HL-60/S4 (cell line): ENCODE measurements at regions not wholly inside any gene's neighbourhood (a gene's known extent, or its start where the extent isn't known, plus 50 kb on each side); places are given as distances from the start of the nearest gene placed in this dataset.

Experiments
- in situ Hi-C: fragments of 300-500 bp; cut with MboI; formaldehyde crosslinking; loops from 2 replicates; pipeline ENCODE4 v1.14.3; 2022; ENCODE audit warnings: low sequenced_read_pairs

GRCh38 chr7:13262929-13263530 lies 575.6 kb downstream of the ARL4A start:
- in situ Hi-C loops: loop anchor here (10.0 to 25.0 kb wide), 2 partner anchors 578 to 751 kb away; partner anchors contain the start of gene ARL4A

DNA sequence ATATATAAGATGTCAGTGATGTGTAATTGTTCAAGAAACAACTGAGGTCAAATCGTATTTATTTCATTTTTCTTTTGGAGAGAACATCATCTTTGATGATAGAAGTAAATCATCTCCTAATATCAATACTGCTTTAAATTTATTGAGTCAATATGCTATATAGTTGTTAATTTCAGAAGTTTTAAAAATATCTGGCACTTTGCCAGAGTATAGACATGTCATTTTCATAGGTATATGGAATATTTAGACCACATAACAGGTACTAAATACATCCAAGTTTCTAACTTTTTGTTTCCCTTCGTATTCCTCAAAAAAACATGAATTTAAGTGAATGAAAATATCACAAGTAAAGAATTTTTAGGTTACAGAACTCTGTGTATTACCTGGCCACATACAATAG lies 577.8 kb downstream of the ARL4A start:
- in situ Hi-C loops: loop anchor here (10.0 to 25.0 kb wide), 2 partner anchors 580 to 753 kb away; partner anchors contain the start of gene ARL4A

DNA sequence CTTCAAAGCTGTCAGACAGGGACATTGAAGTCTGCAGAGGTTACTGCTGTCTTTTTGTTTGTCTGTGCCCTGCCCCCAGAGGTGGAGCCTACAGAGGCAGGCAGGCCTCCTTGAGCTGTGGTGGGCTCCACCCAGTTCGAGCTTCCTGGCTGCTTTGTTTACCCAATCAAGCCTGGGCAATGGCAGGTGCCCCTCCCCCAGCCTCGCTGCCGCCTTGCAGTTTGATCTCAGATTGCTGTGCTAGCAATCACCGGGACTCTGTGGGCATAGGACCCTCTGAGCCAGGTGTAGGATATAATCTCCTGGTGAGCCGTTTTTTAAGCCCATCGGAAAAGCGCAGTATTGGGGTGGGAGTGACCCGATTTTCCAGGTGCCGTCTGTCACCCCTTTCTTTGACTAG lies 586.8 kb downstream of the ARL4A start:
- in situ Hi-C loops: loop anchor here (25.0 kb wide), 1 partner anchor 762 kb away; a partner anchor contains a TSS

GRCh38 chr7:13276977-13277376 lies 589.5 kb downstream of the ARL4A start:
- in situ Hi-C loops: loop anchor here (25.0 kb wide), 2 partner anchors 1185 to 1410 kb away; no protein-coding TSS in a partner anchor

GRCh38 chr7:13278020-13278419 lies 590.6 kb downstream of the ARL4A start:
- in situ Hi-C loops: loop anchor here (25.0 kb wide), 2 partner anchors 1184 to 1409 kb away; no protein-coding TSS in a partner anchor

DNA sequence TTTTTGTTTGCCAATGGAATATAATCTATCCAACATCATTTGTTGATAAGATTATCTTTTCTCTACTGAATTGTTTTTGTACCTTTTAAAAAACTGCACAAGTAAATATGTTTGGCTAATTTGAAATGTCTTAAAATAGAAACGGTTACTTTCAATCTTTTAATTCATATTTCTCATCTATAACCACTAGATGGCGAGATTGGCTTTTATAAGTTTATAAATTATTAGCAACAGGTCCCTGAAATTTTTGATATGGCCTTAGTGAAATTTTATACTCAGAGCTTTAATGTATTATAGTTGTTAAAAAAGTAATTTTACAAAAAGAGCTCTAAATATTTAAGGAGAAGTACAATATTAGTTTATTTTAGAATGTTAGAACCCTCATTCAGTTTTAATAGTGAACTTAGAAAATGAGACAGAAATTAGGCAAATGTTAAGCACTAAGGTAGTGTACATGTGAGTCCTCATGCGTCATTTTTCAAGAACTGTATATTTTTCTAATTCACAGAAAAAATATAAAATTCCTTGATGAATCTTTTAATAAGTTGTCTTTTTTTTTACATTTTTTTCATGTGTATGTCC lies 592.5 kb downstream of the ARL4A start:
- in situ Hi-C loops: loop anchor here (25.0 kb wide), 2 partner anchors 1182 to 1407 kb away; no protein-coding TSS in a partner anchor

DNA sequence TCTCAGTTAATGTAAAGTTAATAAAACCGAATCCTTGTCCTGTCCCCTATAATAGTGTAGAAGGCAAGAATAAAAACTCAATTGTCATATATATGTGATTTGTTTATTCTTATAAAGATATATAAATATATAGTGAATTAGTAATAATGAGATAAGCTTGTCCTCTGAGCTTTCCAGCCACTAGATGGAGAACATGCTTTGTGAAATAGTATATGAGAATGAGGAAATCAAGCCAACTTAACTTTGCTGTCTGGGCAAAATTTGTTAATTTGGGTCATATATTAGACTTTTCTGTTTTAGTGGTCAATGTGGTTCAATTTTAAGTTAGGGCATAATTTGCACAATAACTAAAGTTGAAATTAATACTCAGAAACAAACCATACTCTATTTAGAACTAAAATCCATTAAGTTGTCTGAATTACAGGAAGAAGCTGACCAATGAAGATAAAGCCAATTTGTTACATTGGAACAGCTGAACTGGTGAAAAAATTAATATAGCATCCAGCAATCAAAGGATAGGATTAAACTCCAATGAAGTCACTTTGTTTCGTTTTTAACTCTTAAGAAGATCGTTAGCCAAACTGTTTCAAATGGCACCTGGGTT lies 595.0 kb downstream of the ARL4A start:
- in situ Hi-C loops: loop anchor here (25.0 kb wide), 2 partner anchors 1180 to 1405 kb away; no protein-coding TSS in a partner anchor

DNA sequence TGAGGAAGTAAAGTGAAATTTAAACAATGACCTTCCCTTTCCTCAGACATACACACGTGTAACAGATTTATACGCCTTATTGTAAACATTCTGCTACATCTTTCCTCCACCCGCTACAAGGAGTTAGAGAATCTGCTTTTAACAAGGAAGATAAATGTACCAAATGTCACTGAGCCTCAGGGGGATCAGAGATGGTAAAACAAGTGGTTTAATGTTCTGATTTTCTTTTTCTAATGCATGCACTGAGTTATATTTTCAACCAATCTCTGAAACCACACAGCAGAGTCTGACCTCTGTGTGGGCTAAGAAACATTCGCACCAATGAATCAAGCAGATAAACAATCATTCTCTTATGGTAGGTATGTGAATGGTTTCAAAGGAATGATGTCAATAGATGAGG lies 599.5 kb downstream of the ARL4A start:
- in situ Hi-C loops: loop anchor here (25.0 kb wide), 2 partner anchors 1175 to 1400 kb away; no protein-coding TSS in a partner anchor

- in situ Hi-C loops: loop anchor here (25.0 kb wide), 2 partner anchors 1174 to 1399 kb away; no protein-coding TSS in a partner anchor
Measured at GRCh38 chr7:13288516-13288915, 601.1 kb downstream of the ARL4A start.

DNA sequence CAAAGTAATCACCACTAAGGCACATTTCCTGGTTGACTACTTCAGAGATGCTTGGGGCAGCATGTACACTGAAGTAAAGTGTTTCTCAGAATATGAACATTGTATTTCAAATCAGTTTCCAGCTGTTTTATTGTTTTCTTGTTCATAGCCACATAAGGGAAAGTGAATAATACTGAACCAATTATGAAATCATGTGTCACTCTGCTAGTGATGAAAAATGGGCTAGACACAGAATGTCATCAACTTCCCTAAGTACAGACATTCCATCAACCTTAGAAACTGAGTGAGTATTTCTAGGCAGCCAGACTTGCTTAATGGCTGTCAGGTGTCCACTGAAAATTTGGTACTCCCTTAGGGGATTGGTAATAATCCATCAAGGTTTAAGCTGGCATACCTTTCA lies 603.5 kb downstream of the ARL4A start:
- in situ Hi-C loops: loop anchor here (25.0 kb wide), 2 partner anchors 1171 to 1396 kb away; no protein-coding TSS in a partner anchor

- in situ Hi-C loops: loop anchor here (25.0 kb wide), 2 partner anchors 1169 to 1394 kb away; no protein-coding TSS in a partner anchor
Measured at GRCh38 chr7:13293264-13294002, 606.0 kb downstream of the ARL4A start.

GRCh38 chr7:13307040-13307439 lies 619.6 kb downstream of the ARL4A start:
- in situ Hi-C loops: no loop called here

GRCh38 chr7:13308423-13308822 lies 621.0 kb downstream of the ARL4A start:
- in situ Hi-C loops: no loop called here

DNA sequence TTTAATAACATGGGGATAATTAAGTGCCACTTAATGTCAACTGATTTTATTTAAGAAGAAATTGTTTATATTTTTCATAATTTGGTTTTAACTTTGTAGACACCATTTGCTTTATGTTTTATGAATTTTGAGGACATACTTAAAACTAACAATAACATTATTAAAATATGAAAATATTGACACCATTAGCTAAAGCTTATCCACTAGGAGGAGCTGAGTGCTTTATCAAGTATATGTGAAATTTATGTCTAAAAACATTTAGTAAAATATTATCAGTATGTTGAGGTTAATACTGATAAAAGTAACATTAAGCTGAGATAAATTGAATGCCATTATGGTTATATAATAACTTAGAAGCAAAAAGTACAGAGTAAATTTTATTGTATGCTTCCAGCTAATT lies 622.1 kb downstream of the ARL4A start:
- in situ Hi-C loops: no loop called here

GRCh38 chr7:13312307-13312706 lies 624.9 kb downstream of the ARL4A start:
- in situ Hi-C loops: no loop called here

- in situ Hi-C loops: no loop called here
Measured at GRCh38 chr7:13320333-13320732, 632.9 kb downstream of the ARL4A start.

DNA sequence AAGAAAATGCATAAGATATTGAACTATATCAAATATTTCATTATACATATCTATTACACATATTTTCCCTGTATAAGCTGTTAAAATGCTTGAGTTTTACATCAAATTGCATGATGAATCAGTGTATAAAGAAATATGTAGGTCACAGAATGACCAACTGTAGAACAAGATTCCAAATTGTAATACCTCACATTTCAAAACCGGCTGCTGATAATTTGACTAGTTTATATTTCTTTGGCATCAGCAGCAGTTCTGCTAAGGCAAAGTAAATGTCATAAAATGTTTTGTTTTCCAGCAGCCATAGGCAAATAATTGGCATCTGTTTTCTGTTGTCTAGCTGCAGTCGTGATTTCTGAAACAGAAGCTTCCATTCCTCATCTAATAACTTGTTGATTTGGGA lies 633.9 kb downstream of the ARL4A start:
- in situ Hi-C loops: no loop called here

DNA sequence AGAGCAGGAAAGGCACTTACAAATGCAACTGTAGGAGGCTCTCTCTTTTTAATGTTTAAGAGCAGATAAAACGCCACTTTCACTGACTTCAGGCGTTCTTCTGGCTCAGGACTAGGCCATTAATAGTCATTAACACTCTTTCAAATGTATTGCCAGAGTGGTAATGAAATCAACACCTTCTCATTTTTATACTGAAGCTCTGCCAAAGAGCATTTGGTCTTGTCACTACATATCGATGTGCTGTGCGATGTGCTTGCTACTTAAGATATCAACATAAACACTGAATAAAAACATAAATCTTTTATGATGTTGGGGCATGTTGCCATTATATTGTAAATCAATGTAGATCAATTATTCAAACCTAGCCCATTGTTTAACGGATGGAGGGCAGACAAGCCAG lies 634.7 kb downstream of the ARL4A start:
- in situ Hi-C loops: no loop called here

DNA sequence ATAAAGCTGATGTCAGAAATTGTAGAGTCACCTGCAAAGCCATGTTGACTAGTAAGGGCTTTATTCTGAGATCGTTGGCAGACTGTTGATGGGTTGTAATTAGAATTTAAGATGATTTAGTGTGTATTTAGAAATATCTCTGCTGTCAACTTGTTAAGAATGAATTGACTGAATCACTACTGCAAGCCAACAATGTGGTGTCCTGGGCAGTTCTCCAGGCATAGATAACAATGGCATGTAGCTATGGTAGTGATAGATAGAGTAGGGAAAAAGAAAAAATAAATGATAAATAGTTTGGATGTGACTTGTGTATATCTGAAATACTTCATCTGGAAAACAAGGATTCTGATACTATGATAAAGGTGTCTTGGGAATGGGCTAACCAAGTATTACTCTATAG lies 640.2 kb downstream of the ARL4A start:
- in situ Hi-C loops: no loop called here

GRCh38 chr7:13333371-13333770 lies 645.9 kb downstream of the ARL4A start:
- in situ Hi-C loops: no loop called here

DNA sequence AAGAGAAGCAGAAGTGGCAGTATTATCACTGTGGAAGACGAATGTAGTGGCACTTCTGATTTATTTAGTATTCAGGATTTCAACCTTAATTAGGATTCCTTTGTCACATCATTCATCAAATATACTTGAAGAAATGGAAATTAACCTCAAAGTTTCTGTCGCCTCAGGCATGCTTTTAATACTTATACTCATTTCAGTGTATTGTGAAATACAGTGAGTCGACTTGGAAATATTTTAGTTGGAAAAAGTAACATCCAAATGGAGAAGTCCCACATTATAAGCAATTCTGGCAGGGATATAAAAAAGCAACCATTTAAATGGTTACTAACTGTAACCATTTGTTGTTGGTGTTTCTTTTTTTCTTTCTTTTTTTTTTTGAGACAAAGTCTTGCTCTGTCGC lies 648.8 kb downstream of the ARL4A start:
- in situ Hi-C loops: no loop called here
